ENCODE measurements at regions not wholly inside any gene's neighbourhood (a gene's known extent, or its start where the extent isn't known, plus 50 kb on each side); places are given as distances from the start of the nearest gene placed in this dataset.

DNA sequence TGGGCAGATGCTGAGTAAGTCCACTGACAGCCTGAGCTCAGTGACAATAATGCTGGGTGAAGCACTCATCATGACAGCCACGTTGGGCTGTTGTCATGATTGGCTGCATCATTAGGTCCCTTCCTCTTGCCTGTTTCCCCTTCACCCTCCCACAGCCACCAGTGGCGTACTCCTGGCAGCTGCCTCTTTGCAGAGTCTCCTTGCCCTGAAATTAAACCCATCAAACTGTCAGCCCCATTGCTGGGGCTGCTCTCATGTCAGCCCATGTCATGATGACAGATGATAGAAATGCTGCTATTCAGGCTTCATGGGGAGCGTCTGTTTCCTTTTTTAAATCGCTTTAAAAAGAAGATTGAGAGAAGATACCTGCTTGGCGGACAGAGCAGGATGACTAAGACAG lies 327.4 kb downstream of the AGTPBP1 start:
- Mint-ChIP-seq H3K27ac (no peak overlapping the region), H3K4me1 (no peaks in the 10 kb centered on the region), H3K27me3 (ENCODE audit: low read depth in 3 of 3) (peaks cover 0 to 10% (median 0%) of the 10 kb centered on the region in 3 donors), H3K4me3 (no peak overlapping the region), H3K36me3 (no peaks in the 10 kb centered on the region), H3K9me3 (peaks cover 0 to 2% (median 0%) of the 10 kb centered on the region in 7 donors)
- H4K20me1 ChIP-seq (ENCODE audit: insufficient read depth, low read length), result no peaks in the 10 kb centered on the region
- no peaks in the 10 kb centered on the region for H3K27me3 ChIP-seq (ENCODE audit: control insufficient read depth in 2 of 2, insufficient read depth in 2 of 2, low read length in 2 of 2)
- H3K27ac ChIP-seq (ENCODE audit: low read depth in 1 of 2, low read length in 2 of 2), result no peak overlapping the region
- no peaks in the 10 kb centered on the region for H3K79me2 ChIP-seq (ENCODE audit: insufficient read depth, low read length)
- H3K4me1 ChIP-seq (ENCODE audit: control insufficient read depth in 1 of 2, insufficient read depth in 2 of 2, low read length in 2 of 2), result no peaks in the 10 kb centered on the region
- H3K4me3 ChIP-seq (replicated peaks in 1 of 3; ENCODE audit: low read depth in 2 of 3, low read length in 3 of 3), result no peak overlapping the region
- H3K9ac ChIP-seq (ENCODE audit: insufficient read depth, low read length, poor library complexity, severe bottlenecking), result no peak overlapping the region
- no peak for DNase-seq
- TF ChIP-seq, protein P1, sequence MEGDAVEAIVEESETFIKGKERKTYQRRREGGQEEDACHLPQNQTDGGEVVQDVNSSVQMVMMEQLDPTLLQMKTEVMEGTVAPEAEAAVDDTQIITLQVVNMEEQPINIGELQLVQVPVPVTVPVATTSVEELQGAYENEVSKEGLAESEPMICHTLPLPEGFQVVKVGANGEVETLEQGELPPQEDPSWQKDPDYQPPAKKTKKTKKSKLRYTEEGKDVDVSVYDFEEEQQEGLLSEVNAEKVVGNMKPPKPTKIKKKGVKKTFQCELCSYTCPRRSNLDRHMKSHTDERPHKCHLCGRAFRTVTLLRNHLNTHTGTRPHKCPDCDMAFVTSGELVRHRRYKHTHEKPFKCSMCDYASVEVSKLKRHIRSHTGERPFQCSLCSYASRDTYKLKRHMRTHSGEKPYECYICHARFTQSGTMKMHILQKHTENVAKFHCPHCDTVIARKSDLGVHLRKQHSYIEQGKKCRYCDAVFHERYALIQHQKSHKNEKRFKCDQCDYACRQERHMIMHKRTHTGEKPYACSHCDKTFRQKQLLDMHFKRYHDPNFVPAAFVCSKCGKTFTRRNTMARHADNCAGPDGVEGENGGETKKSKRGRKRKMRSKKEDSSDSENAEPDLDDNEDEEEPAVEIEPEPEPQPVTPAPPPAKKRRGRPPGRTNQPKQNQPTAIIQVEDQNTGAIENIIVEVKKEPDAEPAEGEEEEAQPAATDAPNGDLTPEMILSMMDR (IDR thresholded peaks at IDR 0.05), result no peak
- WGBS (ENCODE audit: insufficient coverage), result 71% methylated on average over 5 of the region's 5 CpGs
- H2AFZ ChIP-seq (ENCODE audit: insufficient read depth, low read depth, low read length, poor library complexity, severe bottlenecking), result no peak overlapping the region
- H3K9me3 ChIP-seq (replicated peaks in 1 of 2; ENCODE audit: control insufficient read depth in 1 of 2, insufficient read depth in 1 of 2, low read length in 2 of 2), result no peaks in the 10 kb centered on the region
- intact Hi-C loops (cut with micrococcal nuclease), result no loop called here
- no peak overlapping the region for H3K4me2 ChIP-seq (replicated peaks; ENCODE audit: extremely low read depth, low read length, poor library complexity, severe bottlenecking)
- no peaks in the 10 kb centered on the region for H3K36me3 ChIP-seq (replicated peaks in 1 of 2; ENCODE audit: control insufficient read depth in 1 of 2, insufficient read depth in 2 of 2, low read length in 2 of 2)

DNA sequence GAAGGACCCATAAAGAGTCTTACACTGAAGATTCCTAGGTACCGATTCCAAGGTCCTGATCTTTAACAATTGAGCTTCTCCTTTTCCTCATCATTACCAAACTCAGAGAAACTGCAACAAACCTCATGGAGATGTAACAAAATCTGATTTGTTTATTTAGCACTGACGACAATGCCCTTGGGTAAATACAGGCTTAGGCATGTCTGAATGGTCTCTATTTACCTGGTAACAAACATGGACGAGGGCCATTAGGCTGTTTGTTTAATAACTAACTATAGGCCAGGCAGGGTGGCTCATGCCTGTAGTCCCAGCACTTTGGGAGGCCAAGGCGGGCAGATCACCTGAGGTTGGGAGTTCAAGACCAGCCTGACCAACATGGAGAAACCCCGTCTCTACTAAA lies 333.3 kb downstream of the AGTPBP1 start:
- Histone ChIP-seq H3K27ac (ENCODE audit: low read depth in 1 of 2, low read length in 2 of 2) (no peak overlapping the region), H3K4me3 (replicated peaks in 1 of 3; ENCODE audit: low read depth in 2 of 3, low read length in 3 of 3) (no peak overlapping the region), H3K27me3 (ENCODE audit: control insufficient read depth in 2 of 2, insufficient read depth in 2 of 2, low read length in 2 of 2) (no peaks in the 10 kb centered on the region), H3K4me1 (ENCODE audit: control insufficient read depth in 1 of 2, insufficient read depth in 2 of 2, low read length in 2 of 2) (no peaks in the 10 kb centered on the region), H2AFZ (ENCODE audit: insufficient read depth, low read depth, low read length, poor library complexity, severe bottlenecking) (no peak overlapping the region), H3K9me3 (replicated peaks in 1 of 2; ENCODE audit: control insufficient read depth in 1 of 2, insufficient read depth in 1 of 2, low read length in 2 of 2) (no peaks in the 10 kb centered on the region), H3K79me2 (ENCODE audit: insufficient read depth, low read length) (no peaks in the 10 kb centered on the region), H4K20me1 (ENCODE audit: insufficient read depth, low read length) (no peaks in the 10 kb centered on the region), H3K9ac (ENCODE audit: insufficient read depth, low read length, poor library complexity, severe bottlenecking) (no peak overlapping the region), H3K36me3 (replicated peaks in 1 of 2; ENCODE audit: control insufficient read depth in 1 of 2, insufficient read depth in 2 of 2, low read length in 2 of 2) (no peaks in the 10 kb centered on the region), H3K4me2 (replicated peaks; ENCODE audit: extremely low read depth, low read length, poor library complexity, severe bottlenecking) (no peak overlapping the region)
- Mint-ChIP-seq H3K4me3 (no peak overlapping the region), H3K4me1 (no peaks in the 10 kb centered on the region), H3K27ac (no peak overlapping the region), H3K9me3 (peaks cover 0 to 2% (median 0%) of the 10 kb centered on the region in 7 donors), H3K27me3 (ENCODE audit: low read depth in 3 of 3) (peaks cover 0 to 2% (median 0%) of the 10 kb centered on the region in 3 donors), H3K36me3 (no peaks in the 10 kb centered on the region)
- 100% methylated on average over 3 of the region's 5 CpGs for WGBS (ENCODE audit: insufficient coverage)
- intact Hi-C loops (cut with micrococcal nuclease), result no loop called here
- no peak for DNase-seq
- TF ChIP-seq, protein P1 (IDR thresholded peaks at IDR 0.05), result no peak

Measured in CD14-positive monocyte (primary cell).